Right lobe of liver (tissue), 4 donors: ENCODE measurements at regions not wholly inside any gene's neighbourhood (a gene's known extent, or its start where the extent isn't known, plus 50 kb on each side); places are given as distances from the start of the nearest gene placed in this dataset.

Experiments used
- CTCF ChIP-seq, 4 donors: fragments of 200-600 bp in 3 of 4; fragments of 450-650 bp in 1 of 4; IDR thresholded peaks; one replicate each; pipeline versions ENCODE4 v1.5.1 to v1.8.0; 2016 to 2022; ENCODE audit warnings: antibody characterized with exemption in 4 of 4, mild to moderate bottlenecking in 2 of 4
- POLR2A ChIP-seq: fragments of 450-650 bp; IDR thresholded peaks from one replicate; pipeline ENCODE4 v1.6.1; 2017; ENCODE audit warnings: antibody characterized with exemption, mild to moderate bottlenecking
- donor health status: DM: no; HTN: no; CAD: no.
- donor health status: DM: no; HTN: no; CAD: no.
- donor health status: DM: no; HTN: yes; CAD: no.

GRCh38 chr1:242735323-242735722 lies 210.8 kb upstream of the PLD5 start:
- TF ChIP-seq POLR2A (no peak), CTCF (IDR thresholded peaks at IDR 0.05) (no peak)
